ENCODE measurements at regions not wholly inside any gene's neighbourhood (a gene's known extent, or its start where the extent isn't known, plus 50 kb on each side); places are given as distances from the start of the nearest gene placed in this dataset.

DNA sequence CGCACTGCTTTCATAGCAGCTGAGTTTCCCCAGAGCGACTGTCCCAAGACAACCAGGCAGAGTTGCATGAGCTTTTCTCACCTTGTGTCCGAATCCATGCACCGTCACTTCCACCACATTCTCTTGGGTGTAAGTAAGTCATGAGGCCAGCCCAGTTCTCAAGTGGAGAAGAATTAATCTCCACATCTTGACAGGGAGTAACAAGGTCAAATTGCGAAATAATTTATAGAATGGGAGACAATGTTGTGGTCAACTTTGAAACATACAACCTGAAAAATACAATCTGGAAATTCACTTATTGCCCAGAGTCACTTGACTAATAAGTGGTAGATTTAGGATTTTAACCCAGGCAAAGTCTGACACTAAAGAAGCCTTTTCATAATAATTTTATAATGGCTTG lies 123.7 kb downstream of the UFM1 start:
- TF ChIP-seq TCF7L2 (IDR thresholded peaks at IDR 0.05; ENCODE audit: low read depth, low read length) (no peak), CTCF (IDR thresholded peaks at IDR 0.05) (no peak), POLR2AphosphoS5 (IDR thresholded peaks at IDR 0.05; ENCODE audit: low read depth, low read length) (no peak), REST (IDR thresholded peaks at IDR 0.05; ENCODE audit: insufficient read depth in 1 of 2, low read depth in 2 of 2, low read length in 1 of 2) (no peak), SIN3A (IDR thresholded peaks at IDR 0.05; ENCODE audit: borderline replicate concordance, insufficient read depth, low read depth, low read length) (no peak)
